ENCODE measurements at regions not wholly inside any gene's neighbourhood (a gene's known extent, or its start where the extent isn't known, plus 50 kb on each side); places are given as distances from the start of the nearest gene placed in this dataset.

- TF ChIP-seq CTCF (IDR thresholded peaks at IDR 0.05): no peak
- TF ChIP-seq POLR2A (IDR thresholded peaks at IDR 0.05): no peak
These were observed 783.3 kb upstream of the SALL3 start for GRCh38 chr18:78196280-78196679.
